Glutamatergic neuron (in vitro differentiated cells): ENCODE measurements at regions not wholly inside any gene's neighbourhood (a gene's known extent, or its start where the extent isn't known, plus 50 kb on each side); places are given as distances from the start of the nearest gene placed in this dataset.

ENCODE experiments used
- DNase-seq: peaks from one replicate; pipeline ENCODE4 v3.0.0; 2022
- H3K27ac Mint-ChIP-seq: one replicate; pipeline ENCODE4 v1.8.0; 2020; ENCODE audit warnings: mild to moderate bottlenecking, mixed read lengths, inconsistent platforms; ENCODE audit not compliant: unreplicated experiment
- H3K27me3 Mint-ChIP-seq: one replicate; pipeline ENCODE4 v1.8.0; 2020; ENCODE audit warnings: mild to moderate bottlenecking, moderate library complexity, mixed read lengths, inconsistent platforms; ENCODE audit not compliant: unreplicated experiment
- H3K36me3 Mint-ChIP-seq: one replicate; pipeline ENCODE4 v1.8.0; 2020; ENCODE audit warnings: mild to moderate bottlenecking, mixed read lengths, inconsistent platforms; ENCODE audit not compliant: unreplicated experiment
- H3K4me1 Mint-ChIP-seq: one replicate; pipeline ENCODE4 v1.8.0; 2020; ENCODE audit warnings: mild to moderate bottlenecking, low read depth, mixed read lengths, inconsistent platforms; ENCODE audit not compliant: unreplicated experiment
- H3K4me3 Mint-ChIP-seq: one replicate; pipeline ENCODE4 v1.8.0; 2020; ENCODE audit warnings: mild to moderate bottlenecking, mixed read lengths, inconsistent platforms; ENCODE audit not compliant: unreplicated experiment
- H3K9me3 Mint-ChIP-seq: one replicate; pipeline ENCODE4 v1.8.0; 2020; ENCODE audit warnings: mild to moderate bottlenecking, moderate library complexity, mixed read lengths, inconsistent platforms; ENCODE audit not compliant: unreplicated experiment
- CTCF ChIP-seq: fragments of 200-600 bp; sonication (generic); IDR thresholded peaks from one replicate; pipeline ENCODE4 v1.5.0; 2021; ENCODE audit not compliant: partially characterized antibody, unreplicated experiment

DNA sequence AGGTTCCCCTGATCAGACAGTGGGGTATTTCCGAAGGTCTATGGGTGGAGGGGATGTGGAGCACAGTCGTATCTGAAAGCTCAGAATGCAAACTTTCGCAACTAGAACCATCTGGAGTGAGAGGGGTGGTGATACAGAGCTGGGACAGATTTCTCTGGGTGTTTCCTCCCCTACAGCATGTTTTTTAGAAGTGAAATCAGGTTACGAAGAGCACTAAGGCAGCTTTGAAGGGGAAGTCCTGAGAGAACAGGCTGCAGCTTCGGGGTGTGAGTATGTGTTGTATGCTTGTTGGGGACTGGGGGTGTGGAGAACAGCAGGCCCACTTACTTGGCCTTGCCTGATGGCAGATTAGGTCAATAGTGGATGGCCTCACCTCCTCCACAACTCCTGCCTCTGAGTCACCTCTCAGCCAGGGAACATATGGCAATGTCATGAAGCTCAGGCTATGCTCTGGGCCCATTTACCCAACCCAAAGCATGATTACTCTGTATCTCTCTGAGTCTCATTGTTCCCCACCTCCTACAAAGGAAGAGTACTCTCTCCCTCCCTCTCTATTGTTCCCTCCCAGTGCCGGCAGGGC lies 107.2 kb upstream of the RASGRP1 start:
- DNase-seq = no peak
- Mint-ChIP-seq H3K4me3 (no peak overlapping the region), H3K36me3 (no peaks in the 10 kb centered on the region), H3K9me3 (no peaks in the 10 kb centered on the region), H3K4me1 (no peaks in the 10 kb centered on the region), H3K27ac (no peak overlapping the region), H3K27me3 (no peaks in the 10 kb centered on the region)
- no peak for TF ChIP-seq CTCF

- H3K9me3 Mint-ChIP-seq = no peaks in the 10 kb centered on the region
- no peaks in the 10 kb centered on the region for H3K27me3 Mint-ChIP-seq
- no peak overlapping the region for H3K27ac Mint-ChIP-seq
- H3K4me1 Mint-ChIP-seq = no peaks in the 10 kb centered on the region
- no peaks in the 10 kb centered on the region for H3K36me3 Mint-ChIP-seq
- no peak for DNase-seq
- TF ChIP-seq CTCF = no peak
- H3K4me3 Mint-ChIP-seq = no peak overlapping the region
Observed at GRCh38 chr15:38672273-38672672, 107.7 kb upstream of the RASGRP1 start.

DNA sequence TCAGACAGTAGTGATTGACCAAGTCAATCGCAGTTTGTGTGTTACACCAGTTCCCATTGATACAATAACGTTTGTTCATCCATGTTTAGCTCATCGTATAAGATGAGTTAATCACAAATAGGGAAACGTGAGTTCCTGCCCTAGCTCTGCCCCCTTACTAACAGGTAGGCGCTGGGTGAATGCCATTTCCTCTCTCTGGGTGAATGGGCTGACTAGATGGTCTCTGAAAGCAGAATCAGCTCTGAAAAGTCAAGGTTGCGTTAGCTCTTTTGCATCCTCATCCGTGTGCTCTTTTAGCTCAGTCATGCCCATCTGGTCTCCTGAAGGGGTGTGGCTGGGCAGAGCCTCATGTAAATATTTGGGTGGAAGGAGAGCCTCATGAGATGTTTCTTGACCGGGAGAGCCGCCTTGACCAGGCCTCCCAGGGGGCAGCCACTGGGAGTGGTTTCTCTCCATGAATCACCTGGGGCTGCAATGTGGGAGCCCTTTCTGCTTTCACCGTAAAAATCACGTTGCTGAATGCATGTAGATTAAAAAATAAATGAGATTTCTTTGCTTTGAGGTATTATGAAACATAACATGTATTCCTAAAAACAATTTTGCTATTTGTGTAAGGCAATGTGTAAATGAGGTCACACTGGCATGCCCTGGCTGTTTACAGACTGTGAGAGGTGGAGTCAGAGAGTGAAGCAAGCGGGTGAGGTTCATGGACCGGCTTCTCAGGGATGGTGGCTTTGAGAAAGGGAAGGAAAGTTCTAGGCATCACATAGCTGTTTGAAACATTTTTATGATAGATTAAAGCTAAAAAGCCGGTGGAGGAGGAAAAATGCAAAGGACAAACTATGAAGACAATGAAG lies 108.4 kb upstream of the RASGRP1 start:
- Mint-ChIP-seq H3K4me1 (no peaks in the 10 kb centered on the region), H3K27me3 (peaks cover 1% of the 10 kb centered on the region), H3K36me3 (no peaks in the 10 kb centered on the region), H3K4me3 (no peak overlapping the region), H3K9me3 (no peaks in the 10 kb centered on the region), H3K27ac (no peak overlapping the region)
- TF ChIP-seq CTCF = no peak
- DNase-seq = no peak

- H3K9me3 Mint-ChIP-seq = no peaks in the 10 kb centered on the region
- H3K36me3 Mint-ChIP-seq = no peaks in the 10 kb centered on the region
- H3K27ac Mint-ChIP-seq = no peak overlapping the region
- no peak overlapping the region for H3K4me3 Mint-ChIP-seq
- no peak for DNase-seq
- no peaks in the 10 kb centered on the region for H3K4me1 Mint-ChIP-seq
- peaks cover 1% of the 10 kb centered on the region for H3K27me3 Mint-ChIP-seq
- no peak for TF ChIP-seq CTCF
Observed at GRCh38 chr15:38674448-38674847, 109.8 kb upstream of the RASGRP1 start.

GRCh38 chr15:38678281-38678680 lies 113.7 kb upstream of the RASGRP1 start:
- Mint-ChIP-seq H3K27me3 (peaks cover 1% of the 10 kb centered on the region), H3K36me3 (no peaks in the 10 kb centered on the region), H3K9me3 (no peaks in the 10 kb centered on the region), H3K4me3 (no peak overlapping the region), H3K4me1 (no peaks in the 10 kb centered on the region), H3K27ac (no peak overlapping the region)
- no peak for TF ChIP-seq CTCF
- DNase-seq = no peak
